ENCODE measurements at regions not wholly inside any gene's neighbourhood (a gene's known extent, or its start where the extent isn't known, plus 50 kb on each side); places are given as distances from the start of the nearest gene placed in this dataset.

GRCh38 chr1:90614872-90615271 is 102.2 kb downstream of the BARHL2 start:
- TF ChIP-seq SIN3A (IDR thresholded peaks at IDR 0.05; ENCODE audit: low read depth), result no peak
- TF ChIP-seq CTCF (IDR thresholded peaks at IDR 0.05 in 2 of 3, conservative IDR thresholded peaks at IDR 0.05 in 1 of 3; ENCODE audit: borderline replicate concordance in 1 of 3, insufficient read depth in 1 of 3, low read depth in 2 of 3, low read length in 2 of 3), result peak in 2 of 3 experiments; percentile 60 to 78; a peak in 4 of 6 replicates
- TF ChIP-seq TCF7L2 (IDR thresholded peaks at IDR 0.05; ENCODE audit: borderline replicate concordance, extremely low read depth, insufficient read depth, insufficient read length), result no peak
